T47D (cell line): ENCODE measurements at regions not wholly inside any gene's neighbourhood (a gene's known extent, or its start where the extent isn't known, plus 50 kb on each side); places are given as distances from the start of the nearest gene placed in this dataset.

Experiments used
- DNase-seq, 2 experiments: peaks; one replicate each; pipeline versions ENCODE4 v3.0.0 to v3.0.0-alpha.2; 2011 to 2012; ENCODE audit warnings: low read depth in 1 of 2, low spot score in 1 of 2
- JUND ChIP-seq: IDR thresholded peaks from 2 replicates; pipeline ENCODE4 v1.6.1; 2012; ENCODE audit warnings: low read depth
- in situ Hi-C: cut with HindIII; loops from 2 replicates; pipeline ENCODE4 v1.10.0; 2016; ENCODE audit warnings: low sequenced_read_pairs, low pct_unique_long_range_greater_than_20kb

- in situ Hi-C loops = no loop called here
- no peak for TF ChIP-seq JUND
- no peak for DNase-seq
These were observed 555.3 kb downstream of the HS3ST4 start for GRCh38 chr16:26247063-26247462.

GRCh38 chr16:26252598-26252997 lies 560.8 kb downstream of the HS3ST4 start:
- DNase-seq = no peak
- no peak for TF ChIP-seq JUND
- in situ Hi-C loops = no loop called here

- in situ Hi-C loops = no loop called here
- no peak for TF ChIP-seq JUND
These were observed 569.9 kb downstream of the HS3ST4 start for GRCh38 chr16:26261621-26262020.

GRCh38 chr16:26263406-26263805 lies 571.6 kb downstream of the HS3ST4 start:
- TF ChIP-seq JUND = no peak
- in situ Hi-C loops = no loop called here
- DNase-seq = no peak

More at GRCh38 chr16:26261621-26262020, 569.9 kb downstream of the HS3ST4 start:
- no peak for DNase-seq

GRCh38 chr16:26267641-26268040 lies 575.9 kb downstream of the HS3ST4 start:
- in situ Hi-C loops = no loop called here
- no peak for DNase-seq
- TF ChIP-seq JUND = no peak

- no peak for DNase-seq
- TF ChIP-seq JUND = no peak
- in situ Hi-C loops = no loop called here
These were observed 577.9 kb downstream of the HS3ST4 start for GRCh38 chr16:26269673-26270072.

GRCh38 chr16:26273607-26274006 lies 581.8 kb downstream of the HS3ST4 start:
- TF ChIP-seq JUND = no peak
- no peak for DNase-seq
- in situ Hi-C loops = no loop called here

- TF ChIP-seq JUND = no peak
- DNase-seq = no peak
- in situ Hi-C loops = no loop called here
These were observed 583.3 kb downstream of the HS3ST4 start for GRCh38 chr16:26275021-26275590.

- in situ Hi-C loops = no loop called here
- no peak for DNase-seq
- TF ChIP-seq JUND = no peak
These were observed 584.5 kb downstream of the HS3ST4 start for GRCh38 chr16:26276289-26276688.

GRCh38 chr16:26281381-26282110 lies 589.8 kb downstream of the HS3ST4 start:
- DNase-seq = no peak
- TF ChIP-seq JUND = no peak
- in situ Hi-C loops = no loop called here

- no peak for DNase-seq
- TF ChIP-seq JUND = no peak
- in situ Hi-C loops = no loop called here
These were observed 604.0 kb downstream of the HS3ST4 start for GRCh38 chr16:26295625-26296304.

- in situ Hi-C loops = no loop called here
- TF ChIP-seq JUND = no peak
- DNase-seq = no peak
These were observed 609.8 kb downstream of the HS3ST4 start for GRCh38 chr16:26301516-26301915.

- TF ChIP-seq JUND = no peak
- in situ Hi-C loops = no loop called here
- peak; percentile 8 to 14 for DNase-seq
These were observed 625.1 kb downstream of the HS3ST4 start for GRCh38 chr16:26316683-26317464.
